ENCODE measurements at regions not wholly inside any gene's neighbourhood (a gene's known extent, or its start where the extent isn't known, plus 50 kb on each side); places are given as distances from the start of the nearest gene placed in this dataset.

DNA sequence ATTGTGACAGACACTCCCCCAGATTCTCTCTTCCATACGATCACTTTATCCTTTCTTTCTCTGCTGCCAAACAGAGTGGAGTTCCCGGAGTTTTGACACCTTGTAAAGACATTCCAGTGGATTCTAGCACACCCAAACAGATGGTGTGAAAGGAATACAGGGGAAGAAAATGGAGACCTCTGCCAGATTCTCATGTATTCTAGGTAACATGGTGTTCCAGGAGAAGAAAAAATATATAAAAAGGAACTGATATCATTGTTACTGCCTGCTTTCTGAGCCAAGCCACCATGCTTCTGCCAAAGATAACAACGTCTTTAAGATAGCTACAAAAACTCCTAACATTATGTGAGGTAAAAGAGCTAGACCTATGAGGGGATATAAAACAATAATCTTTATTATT lies 136.5 kb downstream of the TXNL1 start:
- no peaks in the 10 kb centered on the region for H3K36me3 Mint-ChIP-seq (ENCODE audit: insufficient read depth, unreplicated experiment)
- no peak overlapping the region for H3K4me3 Mint-ChIP-seq (ENCODE audit: unreplicated experiment)
- peaks cover 11% of the 10 kb centered on the region for H3K27me3 Mint-ChIP-seq (ENCODE audit: insufficient read depth, unreplicated experiment)
- Histone ChIP-seq H3K9me3 (no peaks in the 10 kb centered on the region), H3K4me1 (no peaks in the 10 kb centered on the region), H3K27me3 (replicated peaks; ENCODE audit: control insufficient read depth, insufficient read depth, low read length) (no peaks in the 10 kb centered on the region), H3K4me3 (ENCODE audit: low read depth, low read length) (no peak overlapping the region), H3K36me3 (ENCODE audit: control insufficient read depth, insufficient read depth, low read length) (no peaks in the 10 kb centered on the region)
- no peak for DNase-seq
- intact Hi-C loops (cut with micrococcal nuclease; ENCODE audit: unreplicated experiment), result no loop called here
- ChIA-PET CTCF (no interaction called here), POLR2A (no interaction called here)
- TF ChIP-seq, protein P1, sequence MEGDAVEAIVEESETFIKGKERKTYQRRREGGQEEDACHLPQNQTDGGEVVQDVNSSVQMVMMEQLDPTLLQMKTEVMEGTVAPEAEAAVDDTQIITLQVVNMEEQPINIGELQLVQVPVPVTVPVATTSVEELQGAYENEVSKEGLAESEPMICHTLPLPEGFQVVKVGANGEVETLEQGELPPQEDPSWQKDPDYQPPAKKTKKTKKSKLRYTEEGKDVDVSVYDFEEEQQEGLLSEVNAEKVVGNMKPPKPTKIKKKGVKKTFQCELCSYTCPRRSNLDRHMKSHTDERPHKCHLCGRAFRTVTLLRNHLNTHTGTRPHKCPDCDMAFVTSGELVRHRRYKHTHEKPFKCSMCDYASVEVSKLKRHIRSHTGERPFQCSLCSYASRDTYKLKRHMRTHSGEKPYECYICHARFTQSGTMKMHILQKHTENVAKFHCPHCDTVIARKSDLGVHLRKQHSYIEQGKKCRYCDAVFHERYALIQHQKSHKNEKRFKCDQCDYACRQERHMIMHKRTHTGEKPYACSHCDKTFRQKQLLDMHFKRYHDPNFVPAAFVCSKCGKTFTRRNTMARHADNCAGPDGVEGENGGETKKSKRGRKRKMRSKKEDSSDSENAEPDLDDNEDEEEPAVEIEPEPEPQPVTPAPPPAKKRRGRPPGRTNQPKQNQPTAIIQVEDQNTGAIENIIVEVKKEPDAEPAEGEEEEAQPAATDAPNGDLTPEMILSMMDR (IDR thresholded peaks at IDR 0.05; ENCODE audit: insufficient read depth in 1 of 2, low read depth in 1 of 2, low read length in 1 of 2, severe bottlenecking in 1 of 2, unreplicated experiment in 1 of 2), result no peak
- no TSS peak for BruUV-seq (replicated peaks)
- H3K9me3 Mint-ChIP-seq (ENCODE audit: unreplicated experiment), result no peaks in the 10 kb centered on the region
- no peak overlapping the region for H3K27ac Mint-ChIP-seq (ENCODE audit: unreplicated experiment)
- no peaks in the 10 kb centered on the region for H3K4me1 Mint-ChIP-seq (ENCODE audit: low read depth, unreplicated experiment)

DNA sequence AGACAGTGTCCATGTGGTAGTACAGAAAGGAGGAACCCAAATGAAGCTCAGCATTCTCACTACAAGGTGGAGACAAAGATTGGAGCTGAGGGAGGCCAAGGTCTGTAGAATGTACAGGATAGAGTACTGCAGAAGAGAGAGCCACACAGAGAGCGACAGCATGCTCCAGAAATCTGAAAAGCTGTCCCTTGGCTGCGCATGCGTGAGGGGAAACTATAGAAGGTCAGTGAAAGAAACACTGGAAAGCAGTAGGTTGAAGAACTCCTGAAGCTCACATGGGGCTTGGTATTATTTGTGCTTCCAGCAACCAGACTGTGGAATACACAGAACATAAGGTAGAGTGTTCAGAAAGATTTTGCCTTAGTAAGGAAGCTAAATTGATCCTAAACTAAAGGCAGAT lies 142.5 kb downstream of the TXNL1 start:
- CTCF ChIA-PET, result no interaction called here
- no peak overlapping the region for H3K27ac Mint-ChIP-seq (ENCODE audit: unreplicated experiment)

DNA sequence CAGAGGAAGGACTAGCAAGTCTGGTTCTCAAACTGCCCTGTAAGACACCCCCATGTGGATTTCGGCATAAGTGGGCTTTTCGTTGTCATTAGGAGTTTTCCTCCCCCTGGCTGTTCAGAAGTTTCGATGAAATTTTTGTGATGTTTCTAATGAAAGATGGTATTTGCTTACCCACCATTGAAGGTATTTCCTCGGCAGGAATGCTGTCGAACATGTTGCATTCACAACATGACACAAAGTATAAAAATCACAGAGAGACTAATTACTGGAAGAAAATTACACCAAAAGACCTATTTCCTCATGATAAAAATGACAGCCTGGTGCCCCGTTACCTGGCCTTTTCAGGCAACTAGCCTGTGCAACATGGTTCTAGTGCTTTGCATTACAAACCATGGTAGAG lies 144.9 kb downstream of the TXNL1 start:
- Mint-ChIP-seq H3K27ac (ENCODE audit: unreplicated experiment) (no peak overlapping the region), H3K27me3 (ENCODE audit: insufficient read depth, unreplicated experiment) (peaks cover 12% of the 10 kb centered on the region), H3K36me3 (ENCODE audit: insufficient read depth, unreplicated experiment) (no peaks in the 10 kb centered on the region), H3K4me3 (ENCODE audit: unreplicated experiment) (no peak overlapping the region), H3K4me1 (ENCODE audit: low read depth, unreplicated experiment) (no peaks in the 10 kb centered on the region), H3K9me3 (ENCODE audit: unreplicated experiment) (no peaks in the 10 kb centered on the region)
- TF ChIP-seq, protein P1 (IDR thresholded peaks at IDR 0.05; ENCODE audit: insufficient read depth in 1 of 2, low read depth in 1 of 2, low read length in 1 of 2, severe bottlenecking in 1 of 2, unreplicated experiment in 1 of 2), result no peak
- DNase-seq, result no peak
- Histone ChIP-seq H3K9me3 (no peaks in the 10 kb centered on the region), H3K27me3 (replicated peaks; ENCODE audit: control insufficient read depth, insufficient read depth, low read length) (no peaks in the 10 kb centered on the region), H3K4me3 (ENCODE audit: low read depth, low read length) (no peak overlapping the region), H3K4me1 (no peaks in the 10 kb centered on the region), H3K36me3 (ENCODE audit: control insufficient read depth, insufficient read depth, low read length) (no peaks in the 10 kb centered on the region)
- intact Hi-C loops (cut with micrococcal nuclease; ENCODE audit: unreplicated experiment), result no loop called here
- BruUV-seq (replicated peaks), result no TSS peak
- ChIA-PET CTCF (no interaction called here), POLR2A (no interaction called here)

More for the DNA sequence above, 142.5 kb downstream of the TXNL1 start:
- H3K4me1 Mint-ChIP-seq (ENCODE audit: low read depth, unreplicated experiment), result no peaks in the 10 kb centered on the region
- POLR2A ChIA-PET, result no interaction called here
- peaks cover 10% of the 10 kb centered on the region for H3K27me3 Mint-ChIP-seq (ENCODE audit: insufficient read depth, unreplicated experiment)
- Histone ChIP-seq H3K36me3 (ENCODE audit: control insufficient read depth, insufficient read depth, low read length) (no peaks in the 10 kb centered on the region), H3K4me3 (ENCODE audit: low read depth, low read length) (no peak overlapping the region), H3K9me3 (no peaks in the 10 kb centered on the region), H3K4me1 (no peaks in the 10 kb centered on the region), H3K27me3 (replicated peaks; ENCODE audit: control insufficient read depth, insufficient read depth, low read length) (no peaks in the 10 kb centered on the region)
- TF ChIP-seq, protein P1 (IDR thresholded peaks at IDR 0.05; ENCODE audit: insufficient read depth in 1 of 2, low read depth in 1 of 2, low read length in 1 of 2, severe bottlenecking in 1 of 2, unreplicated experiment in 1 of 2), result no peak
- no peaks in the 10 kb centered on the region for H3K9me3 Mint-ChIP-seq (ENCODE audit: unreplicated experiment)
- no peak for DNase-seq
- no peaks in the 10 kb centered on the region for H3K36me3 Mint-ChIP-seq (ENCODE audit: insufficient read depth, unreplicated experiment)
- intact Hi-C loops (cut with micrococcal nuclease; ENCODE audit: unreplicated experiment), result no loop called here
- no peak overlapping the region for H3K4me3 Mint-ChIP-seq (ENCODE audit: unreplicated experiment)
- no TSS peak for BruUV-seq (replicated peaks)

Measured in Caco-2 (cell line).